Lower leg skin (tissue), 4 donors: ENCODE measurements at regions not wholly inside any gene's neighbourhood (a gene's known extent, or its start where the extent isn't known, plus 50 kb on each side); places are given as distances from the start of the nearest gene placed in this dataset.
"Not testable (repeated sequence)": the region's sequence is repeated elsewhere in the genome, so short reads cannot be mapped to it uniquely, and the experiment has no call there.

Source experiments
- DNase-seq, 2 donors: peaks; one replicate each; pipeline ENCODE4 v3.0.0-alpha.2; 2019; ENCODE audit warnings: low spot score in 2 of 2
- H3K4me3 ChIP-seq: fragments of 200-600 bp; sonication (generic); 2 replicates; pipeline ENCODE4 v1.5.1; 2017; ENCODE audit warnings: mild to moderate bottlenecking, low read depth; ENCODE audit not compliant: poor library complexity, severe bottlenecking
- CTCF ChIP-seq, 3 donors: fragments of 450-650 bp; IDR thresholded peaks; one replicate each; pipeline ENCODE4 v1.5.1; 2016; ENCODE audit warnings: antibody characterized with exemption in 3 of 3, mild to moderate bottlenecking in 3 of 3, moderate library complexity in 2 of 3
- POLR2A ChIP-seq, 2 donors: fragments of 450-650 bp; IDR thresholded peaks; one replicate each; pipeline ENCODE4 v1.6.1; 2016 to 2017; ENCODE audit warnings: antibody characterized with exemption in 2 of 2, mild to moderate bottlenecking in 1 of 2, moderate library complexity in 1 of 2
- WGBS, 2 donors: methylation state at CpG; one replicate each; pipeline ENCODE4 v1.1.5; 2018; 5-methylcytosine and 5-hydroxymethylcytosine counted together
- intact Hi-C: fragments of 100-400 bp; cut with DNase I; formaldehyde crosslinking; loops from one replicate; pipeline ENCODE4 v1.15.0; 2023; ENCODE audit warnings: low total_unique reads

GRCh38 chr5:167415779-167416746 is 875.4 kb upstream of the WWC1 start:
- no peak for TF ChIP-seq CTCF (IDR thresholded peaks at IDR 0.05)
- no peak for TF ChIP-seq POLR2A (IDR thresholded peaks at IDR 0.05)
- no peak overlapping the region for H3K4me3 ChIP-seq
- intact Hi-C loops: no loop called here
- DNase-seq: no peak
- WGBS, 2 donors: 49 to 50% methylated on average over 10 of the region's 10 CpGs

GRCh38 chr5:167417662-167418061 is 873.8 kb upstream of the WWC1 start:
- intact Hi-C loops: no loop called here
- TF ChIP-seq CTCF (IDR thresholded peaks at IDR 0.05) (no peak), POLR2A (IDR thresholded peaks at IDR 0.05) (no peak)
- 82 to 90% methylated on average over 4 of the region's 4 CpGs for WGBS, 2 donors
- DNase-seq: no peak
- H3K4me3 ChIP-seq: no peak overlapping the region

GRCh38 chr5:167425161-167425560 is 866.3 kb upstream of the WWC1 start:
- TF ChIP-seq POLR2A (IDR thresholded peaks at IDR 0.05) (no peak), CTCF (IDR thresholded peaks at IDR 0.05) (no peak)
- no peak for DNase-seq
- intact Hi-C loops: no loop called here
- H3K4me3 ChIP-seq: no peak overlapping the region
- 59 to 71% methylated on average over 3 of the region's 3 CpGs for WGBS, 2 donors

- TF ChIP-seq CTCF (IDR thresholded peaks at IDR 0.05): no peak
- TF ChIP-seq POLR2A (IDR thresholded peaks at IDR 0.05): no peak
- 88 to 89% methylated on average over 3 of the region's 3 CpGs for WGBS, 2 donors
- intact Hi-C loops: no loop called here
- DNase-seq: no peak
- no peak overlapping the region for H3K4me3 ChIP-seq
These were observed 864.9 kb upstream of the WWC1 start for GRCh38 chr5:167426501-167426900.

GRCh38 chr5:167427641-167428040 is 863.8 kb upstream of the WWC1 start:
- WGBS, 2 donors: 92 to 93% methylated on average over 10 of the region's 10 CpGs
- intact Hi-C loops, H3K4me3 ChIP-seq, DNase-seq: not testable (repeated sequence)

GRCh38 chr5:167440846-167441245 is 850.6 kb upstream of the WWC1 start:
- 56% methylated on average over 3 of the region's 3 CpGs for WGBS, 2 donors
- no peak for DNase-seq
- no peak for TF ChIP-seq CTCF (IDR thresholded peaks at IDR 0.05)
- TF ChIP-seq POLR2A (IDR thresholded peaks at IDR 0.05): no peak

More at GRCh38 chr5:167440846-167441245, 850.6 kb upstream of the WWC1 start:
- no peak overlapping the region for H3K4me3 ChIP-seq
- intact Hi-C loops: no loop called here
